ENCODE measurements at regions not wholly inside any gene's neighbourhood (a gene's known extent, or its start where the extent isn't known, plus 50 kb on each side); places are given as distances from the start of the nearest gene placed in this dataset.
"Not testable (repeated sequence)": the region's sequence is repeated elsewhere in the genome, so short reads cannot be mapped to it uniquely, and the experiment has no call there.

- DNase-seq (ENCODE audit: low read depth in 2 of 2), result no peak
These were observed 468.2 kb downstream of the XYLT1 start for GRCh38 chr16:17002565-17002964.

GRCh38 chr16:17005963-17006362 is 464.8 kb downstream of the XYLT1 start:
- DNase-seq (ENCODE audit: low read depth in 2 of 2), result not testable (repeated sequence)

GRCh38 chr16:17011712-17012111 is 459.0 kb downstream of the XYLT1 start:
- DNase-seq (ENCODE audit: low read depth in 2 of 2), result no peak

- DNase-seq (ENCODE audit: low read depth in 2 of 2), result no peak
These were observed 457.7 kb downstream of the XYLT1 start for GRCh38 chr16:17013038-17013437.

- DNase-seq (ENCODE audit: low read depth in 2 of 2), result no peak
These were observed 456.2 kb downstream of the XYLT1 start for GRCh38 chr16:17014484-17015121.

GRCh38 chr16:17015702-17016101 is 455.1 kb downstream of the XYLT1 start:
- no peak for DNase-seq (ENCODE audit: low read depth in 2 of 2)

GRCh38 chr16:17017442-17017841 is 453.3 kb downstream of the XYLT1 start:
- no peak for DNase-seq (ENCODE audit: low read depth in 2 of 2)

- no peak for DNase-seq (ENCODE audit: low read depth in 2 of 2)
These were observed 452.2 kb downstream of the XYLT1 start for GRCh38 chr16:17018585-17018939.

GRCh38 chr16:17019366-17019765 is 451.4 kb downstream of the XYLT1 start:
- DNase-seq (ENCODE audit: low read depth in 2 of 2), result no peak

- no peak for DNase-seq (ENCODE audit: low read depth in 2 of 2)
These were observed 447.2 kb downstream of the XYLT1 start for GRCh38 chr16:17023606-17024005.

- no peak for DNase-seq (ENCODE audit: low read depth in 2 of 2)
These were observed 446.2 kb downstream of the XYLT1 start for GRCh38 chr16:17024514-17024913.

- DNase-seq (ENCODE audit: low read depth in 2 of 2), result peak in 1 of 2 donors; percentile 34
These were observed 444.0 kb downstream of the XYLT1 start for GRCh38 chr16:17026600-17027242.

- no peak for DNase-seq (ENCODE audit: low read depth in 2 of 2)
These were observed 443.2 kb downstream of the XYLT1 start for GRCh38 chr16:17027488-17028129.

- no peak for DNase-seq (ENCODE audit: low read depth in 2 of 2)
These were observed 441.0 kb downstream of the XYLT1 start for GRCh38 chr16:17029602-17030350.

GRCh38 chr16:17031484-17032268 is 439.1 kb downstream of the XYLT1 start:
- DNase-seq (ENCODE audit: low read depth in 2 of 2), result no peak

GRCh38 chr16:17032332-17032731 is 438.4 kb downstream of the XYLT1 start:
- no peak for DNase-seq (ENCODE audit: low read depth in 2 of 2)

- DNase-seq (ENCODE audit: low read depth in 2 of 2), result no peak
These were observed 436.1 kb downstream of the XYLT1 start for GRCh38 chr16:17034477-17035252.

GRCh38 chr16:17037499-17037898 is 433.3 kb downstream of the XYLT1 start:
- DNase-seq (ENCODE audit: low read depth in 2 of 2), result no peak

- no peak for DNase-seq (ENCODE audit: low read depth in 2 of 2)
These were observed 432.3 kb downstream of the XYLT1 start for GRCh38 chr16:17038415-17038814.

- not testable (repeated sequence) for DNase-seq (ENCODE audit: low read depth in 2 of 2)
These were observed 421.7 kb downstream of the XYLT1 start for GRCh38 chr16:17049109-17049508.

- DNase-seq (ENCODE audit: low read depth in 2 of 2), result no peak
These were observed 420.3 kb downstream of the XYLT1 start for GRCh38 chr16:17050468-17050867.
